Inflammatory macrophage (primary cell): ENCODE measurements at regions not wholly inside any gene's neighbourhood (a gene's known extent, or its start where the extent isn't known, plus 50 kb on each side); places are given as distances from the start of the nearest gene placed in this dataset.
"Not testable (repeated sequence)": the region's sequence is repeated elsewhere in the genome, so short reads cannot be mapped to it uniquely, and the experiment has no call there.

Experiments
- DNase-seq, 2 donors: peaks; one replicate each; pipeline ENCODE4 v3.0.0-alpha.2; 2020 to 2022

GRCh38 chr13:26883613-26884257 is 123.1 kb upstream of the GPR12 start:
- no peak for DNase-seq

GRCh38 chr13:26882731-26883130 is 122.1 kb upstream of the GPR12 start:
- no peak for DNase-seq

GRCh38 chr13:26881154-26881553 is 120.6 kb upstream of the GPR12 start:
- DNase-seq: no peak

- DNase-seq: no peak
Observed at GRCh38 chr13:26880735-26881134, 120.1 kb upstream of the GPR12 start.

- DNase-seq: no peak
Observed at GRCh38 chr13:26878438-26878837, 117.9 kb upstream of the GPR12 start.

GRCh38 chr13:26873386-26873698 is 112.8 kb upstream of the GPR12 start:
- no peak for DNase-seq

- DNase-seq: peak; percentile 35 to 57
Observed at GRCh38 chr13:26872525-26873385, 112.2 kb upstream of the GPR12 start.

GRCh38 chr13:26867451-26868091 is 107.0 kb upstream of the GPR12 start:
- peak in 1 of 2 donors; percentile 10 for DNase-seq

- DNase-seq: no peak
Observed at GRCh38 chr13:26864576-26864975, 104.0 kb upstream of the GPR12 start.

GRCh38 chr13:26861941-26862340 is 101.4 kb upstream of the GPR12 start:
- no peak for DNase-seq

- DNase-seq: no peak
Observed at GRCh38 chr13:26855921-26856320, 95.3 kb upstream of the GPR12 start.

- DNase-seq: no peak
Observed at GRCh38 chr13:26855071-26855470, 94.5 kb upstream of the GPR12 start.

GRCh38 chr13:26853323-26853722 is 92.7 kb upstream of the GPR12 start:
- no peak for DNase-seq

GRCh38 chr13:26847281-26847680 is 86.7 kb upstream of the GPR12 start:
- no peak for DNase-seq

- DNase-seq: not testable (repeated sequence)
Observed at GRCh38 chr13:26845063-26845462, 84.5 kb upstream of the GPR12 start.

GRCh38 chr13:26839682-26840081 is 79.1 kb upstream of the GPR12 start:
- DNase-seq: no peak

GRCh38 chr13:26838821-26839220 is 78.2 kb upstream of the GPR12 start:
- DNase-seq: no peak

- no peak for DNase-seq
Observed at GRCh38 chr13:26837997-26838396, 77.4 kb upstream of the GPR12 start.

- DNase-seq: no peak
Observed at GRCh38 chr13:26837102-26837501, 76.5 kb upstream of the GPR12 start.

- no peak for DNase-seq
Observed at GRCh38 chr13:26836626-26837025, 76.0 kb upstream of the GPR12 start.

GRCh38 chr13:26834646-26835045 is 74.1 kb upstream of the GPR12 start:
- no peak for DNase-seq

- DNase-seq: no peak
Observed at GRCh38 chr13:26831336-26831908, 70.8 kb upstream of the GPR12 start.

- DNase-seq: no peak
Observed at GRCh38 chr13:26829716-26830115, 69.1 kb upstream of the GPR12 start.

GRCh38 chr13:26824581-26824980 is 64.0 kb upstream of the GPR12 start:
- no peak for DNase-seq
